ENCODE measurements at regions not wholly inside any gene's neighbourhood (a gene's known extent, or its start where the extent isn't known, plus 50 kb on each side); places are given as distances from the start of the nearest gene placed in this dataset.

- no peak for FAIRE-seq
- H2AFZ ChIP-seq (ENCODE audit: low read length), result no peak overlapping the region
- H3K9me3 ChIP-seq (ENCODE audit: low read length), result peaks cover 37% of the 10 kb centered on the region
- no peak overlapping the region for H3K27ac ChIP-seq (ENCODE audit: extremely low read length, insufficient read depth, low read length)
- no peaks in the 10 kb centered on the region for H4K20me1 ChIP-seq (ENCODE audit: insufficient read depth, low read length)
- no peak overlapping the region for H3K9ac ChIP-seq (ENCODE audit: insufficient read depth, low read depth, low read length)
- H3K4me1 ChIP-seq (ENCODE audit: insufficient read depth, low read length), result no peaks in the 10 kb centered on the region
- no peak for ATAC-seq
- no peaks in the 10 kb centered on the region; a peak in 1 of 5 replicates for H3K27me3 ChIP-seq (ENCODE audit: control insufficient read depth in 1 of 2, insufficient read depth in 2 of 2, low read length in 2 of 2)
- H3K4me2 ChIP-seq (ENCODE audit: low read depth, low read length), result no peak overlapping the region
- CTCF ChIA-PET (ENCODE audit: low intra/inter-chr PET ratio, low total read pairs), result no interaction called here
- WGBS (ENCODE audit: low lambda C conversion rate), result 1% methylated on average over 4 of the region's 4 CpGs
- no peaks in the 10 kb centered on the region for H3K36me3 ChIP-seq (replicated peaks in 1 of 2; ENCODE audit: control insufficient read depth in 1 of 2, insufficient read depth in 2 of 2, low read length in 2 of 2)
- BruUV-seq (replicated peaks), result no TSS peak
- no peak overlapping the region for H3K4me3 ChIP-seq (replicated peaks in 1 of 3; ENCODE audit: insufficient read depth in 1 of 3, low read depth in 2 of 3, low read length in 3 of 3)
- POLR2A ChIA-PET, result no interaction called here
- no peaks in the 10 kb centered on the region for H3K79me2 ChIP-seq (ENCODE audit: insufficient read depth, low read length)
- DNase-seq (ENCODE audit: low spot score), result no peak
- intact Hi-C loops (cut with micrococcal nuclease; ENCODE audit: unreplicated experiment) (no loop called here), in situ Hi-C loops (cut with HindIII; ENCODE audit: extremely low pct_ligation_motif_present, low pct_unique_long_range_greater_than_20kb) (no loop called here)
- TF ChIP-seq MAFK (conservative IDR thresholded peaks at IDR 0.05 in 1 of 2, IDR thresholded peaks at IDR 0.05 in 1 of 2; ENCODE audit: low read length in 2 of 2) (no peak), ZNF430 (CRISPR knock-in tag; IDR thresholded peaks at IDR 0.05) (no peak), SMYD3 (CRISPR knock-in tag; IDR thresholded peaks at IDR 0.05) (no peak), ZNF597 (CRISPR knock-in tag; IDR thresholded peaks at IDR 0.05) (no peak), GMEB2 (CRISPR knock-in tag; IDR thresholded peaks at IDR 0.05; ENCODE audit: low read depth) (no peak), RFX1 (IDR thresholded peaks at IDR 0.05) (no peak), MED1 (CRISPR knock-in tag; IDR thresholded peaks at IDR 0.05) (no peak), CEBPZ (IDR thresholded peaks at IDR 0.05; ENCODE audit: low read length) (no peak), RBM22 (optimal IDR thresholded peaks at IDR 0.05; ENCODE audit: low read length) (no peak), LCORL (IDR thresholded peaks at IDR 0.05) (no peak), LCORL (CRISPR knock-in tag; IDR thresholded peaks at IDR 0.05) (no peak), ZFP36L2 (CRISPR knock-in tag; IDR thresholded peaks at IDR 0.05) (no peak), ARID3A (IDR thresholded peaks at IDR 0.05; ENCODE audit: low read depth, low read length) (no peak), MLXIP (CRISPR knock-in tag; IDR thresholded peaks at IDR 0.05; ENCODE audit: borderline replicate concordance) (no peak), ZNF580 (CRISPR knock-in tag; IDR thresholded peaks at IDR 0.05; ENCODE audit: borderline replicate concordance, low read depth) (no peak)
These were observed 188.7 kb downstream of the RPAP3 start for GRCh38 chr12:47517122-47517521.

Measured in HepG2 (cell line).